CD4-positive, alpha-beta T cell treated with Interleukin-15 for 1 hour (primary cell): ENCODE measurements at regions not wholly inside any gene's neighbourhood (a gene's known extent, or its start where the extent isn't known, plus 50 kb on each side); places are given as distances from the start of the nearest gene placed in this dataset.

Experiments
- DNase-seq: peaks from one replicate; pipeline ENCODE4 v3.0.0-alpha.2; 2020

DNA sequence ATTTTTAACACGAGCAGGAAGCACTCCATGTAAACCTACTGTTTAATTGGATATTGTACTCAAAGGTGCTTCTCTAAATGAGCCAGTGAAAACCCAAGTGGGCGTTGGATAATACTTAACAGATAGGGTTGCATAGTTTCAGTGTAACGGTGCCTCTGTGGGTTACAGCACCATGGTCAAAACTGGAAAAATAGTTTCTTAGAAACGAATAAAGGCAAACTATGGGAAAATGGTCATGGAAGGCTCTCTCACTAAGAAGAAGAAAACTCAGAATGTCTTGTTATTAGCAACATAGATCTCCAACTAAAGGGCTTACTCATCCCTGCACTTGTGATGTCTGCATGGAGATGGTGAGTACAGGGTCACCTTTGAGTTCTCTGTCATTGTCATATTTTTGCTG, 59.1 kb upstream of the NEDD9 start:
- no peak for DNase-seq

DNA sequence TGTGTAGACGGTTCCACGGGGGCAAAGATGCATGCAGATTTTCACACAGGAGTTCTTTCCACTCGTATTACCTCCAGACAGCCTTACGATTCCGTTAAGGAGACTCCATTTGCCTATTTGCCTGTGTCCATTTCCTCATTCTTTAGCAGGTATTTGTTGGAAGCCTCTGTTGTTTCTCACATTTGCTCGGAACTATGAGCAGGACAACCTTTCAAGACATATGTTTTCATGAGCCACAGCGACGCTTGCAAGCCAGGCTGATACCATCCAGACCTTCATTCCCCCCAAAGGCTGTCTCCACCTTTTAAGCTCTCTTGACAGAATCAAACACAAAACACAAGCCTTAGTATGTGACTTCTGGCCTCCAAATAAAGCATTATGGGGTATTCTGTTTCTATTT, 57.6 kb upstream of the NEDD9 start:
- DNase-seq = no peak

DNA sequence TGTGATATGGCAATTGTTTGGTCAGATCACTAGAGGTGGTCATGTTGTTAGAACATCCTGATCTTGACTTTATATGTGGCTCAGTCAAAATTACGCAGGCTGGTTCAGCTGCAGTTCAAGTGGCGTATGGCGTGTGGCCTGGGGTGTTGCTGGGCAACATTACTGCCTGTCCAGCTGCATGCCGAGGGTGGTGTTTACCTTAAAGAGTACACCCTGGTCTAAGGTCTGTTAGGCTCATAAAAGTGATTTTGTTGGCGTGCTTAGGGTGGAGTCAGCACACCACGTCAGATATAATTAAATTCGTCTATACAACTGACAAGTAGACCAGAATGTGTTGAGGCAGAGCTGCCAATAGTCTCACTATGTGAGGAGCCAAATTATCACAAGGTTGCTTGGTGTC, 55.6 kb upstream of the NEDD9 start:
- DNase-seq = no peak

DNA sequence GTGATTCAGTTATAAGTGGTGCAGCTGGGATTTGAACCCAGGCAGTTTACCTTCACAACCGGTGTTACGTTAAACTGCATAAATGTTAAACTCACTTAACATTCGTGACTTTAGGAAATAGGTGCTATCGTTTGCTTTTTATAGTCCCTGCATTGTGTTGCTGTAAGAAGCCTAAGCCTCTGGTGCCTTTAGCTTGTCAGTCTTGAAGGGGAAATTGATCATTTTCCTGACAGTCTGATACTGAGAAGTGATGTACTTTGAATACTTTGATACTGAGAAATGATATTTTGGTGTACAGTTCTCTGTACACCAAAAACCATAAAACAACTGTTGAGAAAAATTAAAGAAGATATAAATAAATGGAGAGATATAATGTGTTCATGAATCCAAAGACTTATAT, 52.5 kb upstream of the NEDD9 start:
- no peak for DNase-seq

DNA sequence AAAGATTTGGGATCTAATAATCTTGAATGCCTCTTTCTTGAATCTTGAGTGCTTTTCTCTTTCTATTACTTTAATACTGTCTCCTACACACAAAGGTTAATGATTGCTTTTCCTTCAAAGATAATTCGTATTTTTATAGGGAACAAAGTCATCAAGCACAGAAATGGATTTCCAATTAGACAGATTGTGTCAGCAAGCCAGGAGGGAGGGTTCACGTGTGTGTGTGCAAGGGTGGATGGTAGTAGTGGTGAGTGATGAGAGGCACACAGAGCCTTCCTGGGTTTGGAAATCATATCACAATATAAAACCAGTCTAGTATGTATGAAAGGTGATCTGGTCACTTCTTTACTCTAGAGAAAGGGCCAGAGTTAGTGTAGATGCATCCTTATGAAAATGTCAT, 51.2 kb upstream of the NEDD9 start:
- no peak for DNase-seq

DNA sequence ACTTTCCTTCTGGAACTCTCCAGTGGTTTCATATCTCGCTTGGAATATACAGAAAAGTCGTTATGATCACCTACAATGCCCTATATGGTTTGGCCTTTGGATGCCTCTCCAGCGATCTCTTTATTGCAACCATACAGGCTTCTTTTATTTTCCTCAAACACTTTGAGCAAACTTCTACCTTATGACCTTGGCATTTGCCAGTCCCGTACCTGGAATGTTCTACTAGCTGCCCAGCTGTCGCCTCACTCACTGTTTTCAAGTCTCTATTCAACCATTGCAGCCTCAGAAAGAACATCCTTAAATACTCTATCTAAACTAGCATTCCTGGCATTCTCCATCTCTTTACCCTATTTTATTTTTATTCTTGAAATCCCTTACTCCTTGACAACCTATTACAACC, 50.4 kb upstream of the NEDD9 start:
- DNase-seq = no peak
